ENCODE measurements at regions not wholly inside any gene's neighbourhood (a gene's known extent, or its start where the extent isn't known, plus 50 kb on each side); places are given as distances from the start of the nearest gene placed in this dataset.

DNA sequence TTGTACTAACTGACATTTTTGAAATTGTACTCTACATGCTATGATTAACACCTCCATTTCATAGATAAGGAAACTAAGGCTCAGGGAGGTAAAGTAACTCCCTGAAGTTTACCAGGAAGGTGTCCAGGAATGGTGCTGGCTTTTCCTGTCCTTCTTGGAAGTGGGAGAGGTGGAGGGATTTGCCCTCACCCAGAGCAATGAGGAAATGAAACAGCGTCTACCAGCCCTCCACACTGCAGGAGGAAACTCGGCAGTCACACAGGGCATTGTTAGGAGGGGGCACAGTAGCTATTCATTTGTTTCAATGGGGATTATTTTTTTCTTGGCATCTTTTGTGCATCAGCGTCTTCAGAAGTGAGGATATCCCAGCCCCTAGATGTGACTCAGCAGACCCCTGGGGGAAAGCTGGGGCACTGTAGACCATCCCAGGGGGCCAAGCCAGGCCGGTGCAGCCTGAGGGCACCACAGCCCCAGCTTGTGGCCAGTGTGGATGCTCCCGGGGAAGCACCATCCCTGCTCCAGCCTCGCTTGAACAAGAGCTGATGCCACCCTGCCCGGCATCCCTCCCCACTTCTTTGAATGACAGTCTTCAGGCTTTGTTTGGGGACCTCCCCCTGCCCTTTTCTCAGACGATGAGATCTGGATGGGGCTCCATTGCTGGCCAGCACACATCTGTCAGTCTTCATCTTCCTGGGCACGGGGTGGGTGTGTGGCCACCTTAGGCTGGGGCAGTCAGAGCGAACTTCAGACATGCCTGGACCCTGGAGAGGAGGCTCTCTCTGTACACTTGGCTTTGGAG, 224.4 kb upstream of the PMEPA1 start:
- H3K9me3 ChIP-seq (ENCODE audit: severe bottlenecking): no peaks in the 10 kb centered on the region
- H3K4me3 ChIP-seq (ENCODE audit: severe bottlenecking): no peak overlapping the region
- no peaks in the 10 kb centered on the region for H3K36me3 ChIP-seq (ENCODE audit: low read depth)
- no peaks in the 10 kb centered on the region for H3K27me3 ChIP-seq (ENCODE audit: insufficient read depth, poor library complexity, severe bottlenecking)
- no peak overlapping the region for H3K27ac ChIP-seq (ENCODE audit: poor library complexity, severe bottlenecking)
- H3K4me1 ChIP-seq (ENCODE audit: insufficient read depth, poor library complexity, severe bottlenecking): no peaks in the 10 kb centered on the region
- no peak for DNase-seq (ENCODE audit: low spot score)
- ATAC-seq (ENCODE audit: low read depth): no peak
- TF ChIP-seq, protein P1, sequence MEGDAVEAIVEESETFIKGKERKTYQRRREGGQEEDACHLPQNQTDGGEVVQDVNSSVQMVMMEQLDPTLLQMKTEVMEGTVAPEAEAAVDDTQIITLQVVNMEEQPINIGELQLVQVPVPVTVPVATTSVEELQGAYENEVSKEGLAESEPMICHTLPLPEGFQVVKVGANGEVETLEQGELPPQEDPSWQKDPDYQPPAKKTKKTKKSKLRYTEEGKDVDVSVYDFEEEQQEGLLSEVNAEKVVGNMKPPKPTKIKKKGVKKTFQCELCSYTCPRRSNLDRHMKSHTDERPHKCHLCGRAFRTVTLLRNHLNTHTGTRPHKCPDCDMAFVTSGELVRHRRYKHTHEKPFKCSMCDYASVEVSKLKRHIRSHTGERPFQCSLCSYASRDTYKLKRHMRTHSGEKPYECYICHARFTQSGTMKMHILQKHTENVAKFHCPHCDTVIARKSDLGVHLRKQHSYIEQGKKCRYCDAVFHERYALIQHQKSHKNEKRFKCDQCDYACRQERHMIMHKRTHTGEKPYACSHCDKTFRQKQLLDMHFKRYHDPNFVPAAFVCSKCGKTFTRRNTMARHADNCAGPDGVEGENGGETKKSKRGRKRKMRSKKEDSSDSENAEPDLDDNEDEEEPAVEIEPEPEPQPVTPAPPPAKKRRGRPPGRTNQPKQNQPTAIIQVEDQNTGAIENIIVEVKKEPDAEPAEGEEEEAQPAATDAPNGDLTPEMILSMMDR (IDR thresholded peaks at IDR 0.05; ENCODE audit: poor library complexity, severe bottlenecking): no peak

DNA sequence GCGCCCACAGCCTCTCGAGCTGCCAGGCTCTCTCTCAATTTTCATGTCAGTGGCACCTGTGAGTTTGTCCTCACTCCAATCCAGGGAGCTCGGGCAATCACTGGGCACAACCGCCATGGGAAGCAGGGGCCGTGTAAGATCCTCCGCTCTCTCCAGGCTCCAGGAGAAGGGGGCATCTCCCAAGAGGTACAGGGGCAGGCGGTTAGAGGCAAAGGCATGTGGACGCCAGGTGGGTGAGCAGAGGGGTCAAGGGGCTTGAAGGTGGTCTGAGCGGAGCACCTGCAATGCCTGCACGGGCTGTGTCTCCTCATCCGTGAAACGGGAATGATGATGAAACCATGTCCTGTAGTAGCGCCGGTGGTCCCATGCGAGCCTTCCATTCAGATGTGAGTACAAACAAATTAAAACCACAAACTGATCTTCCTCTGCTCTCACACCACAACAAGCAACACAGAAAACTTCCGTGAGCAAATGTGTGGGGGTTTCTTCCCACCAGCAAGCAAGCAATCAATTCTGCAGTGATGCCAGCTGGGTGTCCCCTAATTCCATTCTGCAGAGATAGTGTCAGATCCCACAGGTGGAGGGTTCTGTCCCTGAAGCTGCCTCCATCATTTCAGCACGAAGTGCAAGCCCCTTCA, 222.5 kb upstream of the PMEPA1 start:
- no peak for ATAC-seq (ENCODE audit: low read depth)

DNA sequence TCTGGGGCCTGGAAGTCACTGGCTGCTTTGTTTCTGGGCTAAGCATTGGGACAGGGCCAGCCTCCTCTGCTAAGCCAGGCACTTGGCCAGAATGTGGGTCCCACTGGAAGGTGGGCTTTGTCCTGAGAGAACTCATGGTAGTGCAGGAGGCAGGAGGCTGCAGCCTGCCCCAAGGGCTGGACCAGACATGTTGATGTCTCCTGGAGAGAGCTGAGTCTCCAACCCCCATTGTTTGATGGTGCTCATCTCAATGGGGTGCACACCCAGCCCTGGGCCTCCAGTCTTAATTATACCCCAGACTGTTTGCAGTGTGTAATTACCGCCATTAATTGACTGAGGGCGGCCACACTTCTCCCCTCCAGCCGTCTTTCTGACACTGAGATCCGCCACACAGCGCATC, 220.5 kb upstream of the PMEPA1 start:
- Histone ChIP-seq H3K9me3 (ENCODE audit: severe bottlenecking) (no peaks in the 10 kb centered on the region), H3K27ac (ENCODE audit: poor library complexity, severe bottlenecking) (no peak overlapping the region), H3K27me3 (ENCODE audit: insufficient read depth, poor library complexity, severe bottlenecking) (no peaks in the 10 kb centered on the region), H3K4me3 (ENCODE audit: severe bottlenecking) (no peak overlapping the region), H3K36me3 (ENCODE audit: low read depth) (no peaks in the 10 kb centered on the region), H3K4me1 (ENCODE audit: insufficient read depth, poor library complexity, severe bottlenecking) (no peaks in the 10 kb centered on the region)
- TF ChIP-seq, protein P1 (IDR thresholded peaks at IDR 0.05; ENCODE audit: poor library complexity, severe bottlenecking): no peak
- DNase-seq (ENCODE audit: low spot score): peak; percentile 63
- ATAC-seq (ENCODE audit: low read depth): no peak

More for the DNA sequence above, 222.5 kb upstream of the PMEPA1 start:
- Histone ChIP-seq H3K4me3 (ENCODE audit: severe bottlenecking) (no peak overlapping the region), H3K9me3 (ENCODE audit: severe bottlenecking) (no peaks in the 10 kb centered on the region), H3K36me3 (ENCODE audit: low read depth) (no peaks in the 10 kb centered on the region), H3K27me3 (ENCODE audit: insufficient read depth, poor library complexity, severe bottlenecking) (no peaks in the 10 kb centered on the region), H3K4me1 (ENCODE audit: insufficient read depth, poor library complexity, severe bottlenecking) (no peaks in the 10 kb centered on the region), H3K27ac (ENCODE audit: poor library complexity, severe bottlenecking) (no peak overlapping the region)
- no peak for DNase-seq (ENCODE audit: low spot score)
- TF ChIP-seq, protein P1 (IDR thresholded peaks at IDR 0.05; ENCODE audit: poor library complexity, severe bottlenecking): no peak

DNA sequence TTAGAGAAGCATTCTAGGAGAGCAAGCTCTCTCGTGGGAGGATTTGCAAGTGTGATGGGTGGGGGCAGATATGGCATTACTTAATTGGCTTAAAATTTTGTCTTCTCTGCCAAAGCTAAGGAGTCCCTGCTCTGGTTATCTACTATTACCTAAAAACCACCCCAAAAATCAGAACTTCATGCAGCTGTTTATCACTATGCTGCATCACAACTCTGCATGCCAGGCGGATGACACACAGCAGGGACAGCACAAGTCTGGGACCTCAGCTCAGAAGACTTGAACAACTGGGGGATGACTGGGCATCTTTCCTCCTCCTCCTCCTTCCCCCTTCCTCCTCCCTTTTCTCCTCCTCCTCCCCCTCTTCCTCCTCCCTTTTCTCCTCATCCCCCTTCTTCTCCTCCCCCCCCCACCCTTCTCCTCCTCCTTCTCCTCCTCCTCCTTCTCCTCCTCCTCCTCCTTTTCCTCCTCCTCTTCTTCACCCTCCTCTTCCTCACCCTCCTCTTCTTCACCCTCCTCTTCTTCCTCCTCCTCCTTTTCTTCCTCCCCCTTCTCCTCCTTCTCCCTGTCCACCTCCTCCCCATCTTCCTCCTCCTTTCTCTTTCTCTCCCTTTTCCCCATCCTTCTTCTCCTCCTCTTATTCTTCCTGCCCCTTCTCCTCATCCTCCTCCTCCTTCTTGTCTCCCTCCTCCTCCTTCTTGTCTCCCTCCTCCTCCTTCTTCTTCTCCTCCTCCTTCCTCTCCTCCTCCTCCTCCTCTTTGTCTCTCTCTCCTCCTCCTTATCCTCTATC, 218.6 kb upstream of the PMEPA1 start:
- ATAC-seq (ENCODE audit: low read depth) (peak; percentile 37; the same call in 1 of the 3 replicates), DNase-seq (ENCODE audit: low spot score) (no peak)
- Histone ChIP-seq H3K4me3 (ENCODE audit: severe bottlenecking) (no peak overlapping the region), H3K9me3 (ENCODE audit: severe bottlenecking) (no peaks in the 10 kb centered on the region), H3K4me1 (ENCODE audit: insufficient read depth, poor library complexity, severe bottlenecking) (no peaks in the 10 kb centered on the region), H3K27ac (ENCODE audit: poor library complexity, severe bottlenecking) (no peak overlapping the region), H3K36me3 (ENCODE audit: low read depth) (no peaks in the 10 kb centered on the region), H3K27me3 (ENCODE audit: insufficient read depth, poor library complexity, severe bottlenecking) (no peaks in the 10 kb centered on the region)
- TF ChIP-seq, protein P1 (IDR thresholded peaks at IDR 0.05; ENCODE audit: poor library complexity, severe bottlenecking): no peak

Data from RWPE2 (cell line).